ENCODE measurements at regions not wholly inside any gene's neighbourhood (a gene's known extent, or its start where the extent isn't known, plus 50 kb on each side); places are given as distances from the start of the nearest gene placed in this dataset.

DNA sequence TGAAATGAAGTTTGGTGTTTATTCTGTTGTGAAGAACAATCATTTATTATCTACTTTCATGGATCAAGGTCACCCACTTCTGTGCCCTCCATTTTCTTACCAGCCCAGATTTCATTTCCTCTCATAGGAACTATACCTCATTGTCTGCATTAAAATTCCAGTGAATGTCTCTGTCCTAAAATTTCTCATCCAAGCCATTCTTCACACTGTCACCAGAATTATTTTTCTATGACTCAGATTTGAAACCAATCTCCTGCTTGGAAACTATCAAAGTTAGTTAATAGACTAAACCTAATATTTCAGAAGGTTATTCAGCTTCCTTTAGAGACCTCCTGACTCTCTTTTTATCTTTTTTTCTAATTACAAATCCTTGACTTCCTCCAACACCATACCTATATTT, 364.1 kb upstream of the CBLB start:
- no peak overlapping the region for H3K4me3 ChIP-seq (ENCODE audit: low read depth, low read length)
- TF ChIP-seq CTCF (IDR thresholded peaks at IDR 0.05; ENCODE audit: low read depth, low read length): no peak

DNA sequence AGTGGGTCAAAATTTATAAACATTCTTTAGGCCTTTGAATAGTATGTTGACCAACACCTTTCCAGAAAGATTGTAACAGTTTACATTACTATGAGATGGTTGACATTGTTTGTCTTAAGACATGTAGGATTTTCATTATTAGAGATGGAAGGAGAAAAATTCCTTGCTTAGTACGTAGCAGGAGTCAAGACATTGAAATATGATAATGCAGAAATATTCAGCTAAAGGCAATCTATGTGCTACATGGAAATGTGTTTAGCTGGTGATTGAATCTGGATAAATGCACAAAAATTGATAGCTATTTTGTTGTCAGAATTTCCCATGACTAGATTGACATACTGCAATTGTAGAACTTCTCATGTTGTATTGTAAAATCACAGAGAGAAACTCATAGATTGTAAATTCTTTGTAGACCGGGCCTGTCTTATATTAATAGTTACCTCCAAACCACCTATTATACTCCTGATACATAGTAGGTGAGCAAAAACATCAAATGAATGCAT, 370.4 kb upstream of the CBLB start:
- no peak for TF ChIP-seq CTCF (IDR thresholded peaks at IDR 0.05; ENCODE audit: low read depth, low read length)
- no peak overlapping the region for H3K4me3 ChIP-seq (ENCODE audit: low read depth, low read length)

DNA sequence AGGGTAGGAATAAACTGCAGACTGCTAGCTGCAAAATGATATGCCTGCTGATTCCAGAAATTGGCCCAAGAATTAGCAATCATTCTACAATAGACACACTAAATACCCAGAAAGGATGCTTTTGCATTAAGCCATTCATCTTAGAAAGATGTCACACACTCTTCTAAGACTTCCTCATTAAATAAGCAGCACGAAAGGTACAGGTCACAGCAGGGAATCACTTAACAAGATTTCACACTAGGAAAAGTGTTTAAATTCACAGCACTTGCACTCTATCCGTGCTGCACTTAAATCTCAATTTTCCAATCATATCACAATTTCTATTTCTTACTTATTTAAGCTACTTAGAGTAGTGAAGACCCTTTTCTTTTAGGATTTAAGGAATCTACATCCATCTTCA, 372.8 kb upstream of the CBLB start:
- no peak for TF ChIP-seq CTCF (IDR thresholded peaks at IDR 0.05; ENCODE audit: low read depth, low read length)
- H3K4me3 ChIP-seq (ENCODE audit: low read depth, low read length): no peak overlapping the region

GRCh38 chr3:106242781-106243180, 374.0 kb upstream of the CBLB start:
- no peak for TF ChIP-seq CTCF (IDR thresholded peaks at IDR 0.05; ENCODE audit: low read depth, low read length)
- H3K4me3 ChIP-seq (ENCODE audit: low read depth, low read length): no peak overlapping the region

DNA sequence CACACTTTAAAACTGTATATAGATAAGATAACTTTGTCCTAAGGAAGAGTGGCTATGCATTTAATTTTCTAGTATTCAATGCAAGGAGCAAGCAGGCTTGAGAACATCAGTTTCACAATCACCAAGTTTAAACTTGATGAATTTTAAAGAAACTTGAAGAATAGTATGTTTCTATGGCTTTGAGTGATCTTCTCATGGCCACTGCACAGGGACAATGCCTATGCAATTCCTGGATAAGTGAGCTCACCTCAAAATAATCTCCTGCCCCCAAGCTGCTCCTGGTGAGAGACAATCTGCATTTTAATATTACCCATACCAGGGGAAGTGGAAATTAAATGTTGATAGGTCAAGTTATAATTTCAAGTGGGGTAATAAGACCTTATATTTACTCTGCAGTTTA, 376.6 kb upstream of the CBLB start:
- no peak overlapping the region for H3K4me3 ChIP-seq (ENCODE audit: low read depth, low read length)
- TF ChIP-seq CTCF (IDR thresholded peaks at IDR 0.05; ENCODE audit: low read depth, low read length): no peak

DNA sequence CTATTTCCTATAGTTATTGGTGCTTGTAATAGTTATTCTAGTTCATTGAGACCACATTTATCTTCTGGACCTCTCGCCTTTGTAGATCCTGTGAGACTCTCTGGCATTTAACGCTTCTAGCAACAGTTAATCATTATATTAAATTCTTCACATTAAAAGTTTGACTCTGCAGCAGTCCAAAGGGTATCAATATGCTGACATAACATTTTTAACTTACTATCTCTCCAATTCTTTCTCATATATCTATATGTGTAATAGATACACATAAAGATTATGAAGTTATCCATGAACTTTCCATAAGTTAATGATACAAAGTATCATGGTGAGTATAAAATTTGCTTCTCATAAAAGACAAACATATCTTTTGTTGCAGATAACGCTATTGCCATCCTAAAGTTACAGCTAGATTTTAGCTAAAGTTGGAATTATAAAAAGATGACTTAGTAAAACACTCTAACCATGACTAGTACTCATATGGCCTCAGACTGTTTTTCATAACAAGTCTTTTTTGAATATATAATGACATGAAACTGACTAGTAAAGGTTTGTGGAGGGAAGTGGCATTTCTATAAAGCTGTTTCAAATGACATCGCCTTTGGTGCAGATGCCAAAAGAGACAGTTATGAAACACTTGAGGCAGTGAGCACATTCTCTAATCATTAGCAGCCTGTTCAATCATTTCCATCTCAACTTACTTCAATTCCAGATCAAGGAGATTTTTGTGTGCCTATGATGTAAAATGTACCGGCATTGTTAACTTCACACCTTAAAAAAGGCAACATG, 379.3 kb upstream of the CBLB start:
- no peak overlapping the region for H3K4me3 ChIP-seq (ENCODE audit: low read depth, low read length)
- no peak for TF ChIP-seq CTCF (IDR thresholded peaks at IDR 0.05; ENCODE audit: low read depth, low read length)

DNA sequence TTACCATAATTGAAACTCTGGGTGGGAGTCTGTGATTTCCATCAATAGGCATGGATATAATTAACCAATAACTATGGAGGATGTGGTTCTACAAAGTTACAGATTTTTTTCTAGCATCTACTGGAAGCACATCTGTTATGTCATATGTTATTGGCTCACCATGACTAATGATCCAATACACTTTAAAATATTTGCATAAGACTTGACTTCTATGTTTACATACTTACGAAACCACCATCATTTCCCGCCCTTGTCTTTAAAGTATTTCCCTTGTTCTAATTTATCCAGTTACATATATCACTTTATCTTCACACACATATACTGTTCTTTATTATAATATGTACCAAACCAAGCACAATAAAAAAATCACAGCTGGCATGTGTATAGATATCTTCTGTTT, 380.3 kb upstream of the CBLB start:
- no peak overlapping the region for H3K4me3 ChIP-seq (ENCODE audit: low read depth, low read length)
- TF ChIP-seq CTCF (IDR thresholded peaks at IDR 0.05; ENCODE audit: low read depth, low read length): no peak

Measured in WI38 (cell line).